ENCODE measurements at regions not wholly inside any gene's neighbourhood (a gene's known extent, or its start where the extent isn't known, plus 50 kb on each side); places are given as distances from the start of the nearest gene placed in this dataset.

DNA sequence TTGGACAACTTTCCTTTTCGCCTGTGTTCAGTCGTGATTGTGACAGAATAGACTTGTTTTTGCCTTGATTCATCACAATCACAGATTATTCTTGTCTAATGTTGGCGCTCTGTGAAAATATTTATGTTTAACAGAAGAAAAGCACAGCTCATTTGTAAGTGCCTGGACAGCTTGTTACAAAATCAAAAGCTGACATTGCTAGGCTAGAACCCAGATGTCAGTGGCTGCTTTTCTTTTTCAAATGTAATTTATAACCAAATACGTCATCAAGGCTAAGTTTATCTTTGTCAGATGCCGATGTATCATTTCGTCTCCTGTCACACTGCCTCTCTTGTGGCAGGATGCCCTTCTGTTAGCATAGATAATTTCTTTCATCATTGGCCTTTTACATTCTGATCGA lies 1227.3 kb downstream of the PLA2G4A start:
- Mint-ChIP-seq H3K27ac (ENCODE audit: unreplicated experiment) (no peak overlapping the region), H3K4me3 (ENCODE audit: unreplicated experiment) (no peak overlapping the region), H3K36me3 (ENCODE audit: low read depth) (no peaks in the 10 kb centered on the region), H3K9me3 (ENCODE audit: low read depth) (peaks cover 3% of the 10 kb centered on the region), H3K27me3 (ENCODE audit: low read depth) (no peaks in the 10 kb centered on the region), H3K4me1 (ENCODE audit: low read depth) (no peaks in the 10 kb centered on the region)
- DNase-seq (ENCODE audit: low spot score) = no peak
- TF ChIP-seq, protein P1, sequence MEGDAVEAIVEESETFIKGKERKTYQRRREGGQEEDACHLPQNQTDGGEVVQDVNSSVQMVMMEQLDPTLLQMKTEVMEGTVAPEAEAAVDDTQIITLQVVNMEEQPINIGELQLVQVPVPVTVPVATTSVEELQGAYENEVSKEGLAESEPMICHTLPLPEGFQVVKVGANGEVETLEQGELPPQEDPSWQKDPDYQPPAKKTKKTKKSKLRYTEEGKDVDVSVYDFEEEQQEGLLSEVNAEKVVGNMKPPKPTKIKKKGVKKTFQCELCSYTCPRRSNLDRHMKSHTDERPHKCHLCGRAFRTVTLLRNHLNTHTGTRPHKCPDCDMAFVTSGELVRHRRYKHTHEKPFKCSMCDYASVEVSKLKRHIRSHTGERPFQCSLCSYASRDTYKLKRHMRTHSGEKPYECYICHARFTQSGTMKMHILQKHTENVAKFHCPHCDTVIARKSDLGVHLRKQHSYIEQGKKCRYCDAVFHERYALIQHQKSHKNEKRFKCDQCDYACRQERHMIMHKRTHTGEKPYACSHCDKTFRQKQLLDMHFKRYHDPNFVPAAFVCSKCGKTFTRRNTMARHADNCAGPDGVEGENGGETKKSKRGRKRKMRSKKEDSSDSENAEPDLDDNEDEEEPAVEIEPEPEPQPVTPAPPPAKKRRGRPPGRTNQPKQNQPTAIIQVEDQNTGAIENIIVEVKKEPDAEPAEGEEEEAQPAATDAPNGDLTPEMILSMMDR (IDR thresholded peaks at IDR 0.05) = no peak

- TF ChIP-seq, protein P1 (IDR thresholded peaks at IDR 0.05) = no peak
- H3K9me3 Mint-ChIP-seq (ENCODE audit: low read depth) = peaks cover 3% of the 10 kb centered on the region
- H3K27ac Mint-ChIP-seq (ENCODE audit: unreplicated experiment) = no peak overlapping the region
- no peak for DNase-seq (ENCODE audit: low spot score)
- H3K4me1 Mint-ChIP-seq (ENCODE audit: low read depth) = peaks cover 9% of the 10 kb centered on the region
- H3K4me3 Mint-ChIP-seq (ENCODE audit: unreplicated experiment) = no peak overlapping the region
- no peaks in the 10 kb centered on the region for H3K36me3 Mint-ChIP-seq (ENCODE audit: low read depth)
- no peaks in the 10 kb centered on the region for H3K27me3 Mint-ChIP-seq (ENCODE audit: low read depth)
Measured at GRCh38 chr1:188058801-188059200, 1230.1 kb downstream of the PLA2G4A start.

- Mint-ChIP-seq H3K36me3 (ENCODE audit: low read depth) (peaks cover 1% of the 10 kb centered on the region), H3K9me3 (ENCODE audit: low read depth) (peaks cover 17% of the 10 kb centered on the region), H3K4me1 (ENCODE audit: low read depth) (peaks cover 9% of the 10 kb centered on the region), H3K4me3 (ENCODE audit: unreplicated experiment) (no peak overlapping the region), H3K27ac (ENCODE audit: unreplicated experiment) (no peak overlapping the region), H3K27me3 (ENCODE audit: low read depth) (no peaks in the 10 kb centered on the region)
- no peak for DNase-seq (ENCODE audit: low spot score)
- TF ChIP-seq, protein P1 (IDR thresholded peaks at IDR 0.05) = no peak
Measured at GRCh38 chr1:188061881-188062280, 1233.1 kb downstream of the PLA2G4A start.

DNA sequence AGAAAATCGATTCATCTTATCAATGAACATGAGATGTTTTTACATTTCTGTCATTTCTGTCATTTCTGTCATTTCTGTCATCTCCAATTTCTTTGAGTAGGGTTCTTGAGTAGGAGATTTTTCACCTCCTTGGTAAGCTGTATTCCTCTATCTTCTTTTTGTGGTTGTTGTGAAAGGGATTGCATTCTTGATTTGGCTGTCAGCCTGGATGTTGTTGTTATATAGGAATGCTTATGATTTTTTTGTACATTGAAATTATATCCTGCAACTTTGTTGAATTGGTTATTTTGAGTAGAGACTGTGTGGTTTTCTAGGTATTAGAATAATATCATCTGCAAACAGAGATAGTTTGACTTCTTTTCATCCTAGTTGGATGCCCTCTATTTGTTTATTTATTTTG lies 1233.7 kb downstream of the PLA2G4A start:
- Mint-ChIP-seq H3K36me3 (ENCODE audit: low read depth) (peaks cover 1% of the 10 kb centered on the region), H3K4me3 (ENCODE audit: unreplicated experiment) (no peak overlapping the region), H3K27me3 (ENCODE audit: low read depth) (no peaks in the 10 kb centered on the region), H3K4me1 (ENCODE audit: low read depth) (peaks cover 9% of the 10 kb centered on the region), H3K9me3 (ENCODE audit: low read depth) (peaks cover 15% of the 10 kb centered on the region), H3K27ac (ENCODE audit: unreplicated experiment) (no peak overlapping the region)
- TF ChIP-seq, protein P1 (IDR thresholded peaks at IDR 0.05) = no peak
- no peak for DNase-seq (ENCODE audit: low spot score)

DNA sequence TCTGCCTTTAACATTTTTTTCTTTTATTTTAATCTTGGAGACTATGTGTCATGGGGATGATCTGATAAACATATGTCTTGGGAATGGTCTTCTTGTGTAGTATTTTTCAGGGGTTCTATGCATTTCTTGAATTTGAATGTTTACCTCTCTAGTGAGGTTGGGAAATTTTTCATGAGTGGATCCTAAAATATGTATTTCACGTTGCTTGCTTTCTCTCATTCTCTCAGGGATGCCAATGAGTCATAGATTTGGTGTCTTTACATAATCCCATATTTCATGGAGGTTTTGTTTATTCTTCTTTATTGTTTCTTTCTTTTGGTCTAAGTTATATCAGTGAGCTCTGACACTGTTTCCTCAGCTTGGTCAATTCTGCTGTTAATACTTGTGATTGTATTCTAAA lies 1237.2 kb downstream of the PLA2G4A start:
- Mint-ChIP-seq H3K4me3 (ENCODE audit: unreplicated experiment) (no peak overlapping the region), H3K9me3 (ENCODE audit: low read depth) (peaks cover 37% of the 10 kb centered on the region), H3K36me3 (ENCODE audit: low read depth) (peaks cover 7% of the 10 kb centered on the region), H3K27me3 (ENCODE audit: low read depth) (no peaks in the 10 kb centered on the region), H3K4me1 (ENCODE audit: low read depth) (peaks cover 9% of the 10 kb centered on the region), H3K27ac (ENCODE audit: unreplicated experiment) (no peak overlapping the region)
- no peak for DNase-seq (ENCODE audit: low spot score)
- TF ChIP-seq, protein P1 (IDR thresholded peaks at IDR 0.05) = no peak

All from chondrocyte (in vitro differentiated cells).